ENCODE measurements at regions not wholly inside any gene's neighbourhood (a gene's known extent, or its start where the extent isn't known, plus 50 kb on each side); places are given as distances from the start of the nearest gene placed in this dataset.

DNA sequence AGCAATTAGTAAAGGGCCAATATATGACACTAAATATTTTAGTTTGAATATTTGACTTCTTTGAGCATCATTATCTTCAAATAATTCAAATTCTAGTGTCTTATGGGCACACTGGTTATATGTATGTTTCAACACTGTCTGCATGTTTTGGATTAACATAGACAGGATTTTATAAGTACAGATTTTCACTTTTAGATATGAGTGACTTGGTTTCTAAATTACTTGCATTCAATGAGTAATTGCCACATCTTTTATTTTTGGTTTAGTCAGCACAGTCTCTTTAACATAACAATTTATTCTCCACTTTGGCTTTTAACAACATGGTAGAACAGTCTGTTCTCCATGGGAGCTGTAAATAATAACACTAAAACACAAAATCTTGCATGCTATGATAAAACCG, 674.8 kb downstream of the TBL1XR1 start:
- TF ChIP-seq POLR2A (IDR thresholded peaks at IDR 0.05), result no peak
- TF ChIP-seq CTCF (IDR thresholded peaks at IDR 0.05), result no peak

Data from thyroid gland (tissue), 4 donors.